Limb (tissue), 2 donors: ENCODE measurements at regions not wholly inside any gene's neighbourhood (a gene's known extent, or its start where the extent isn't known, plus 50 kb on each side); places are given as distances from the start of the nearest gene placed in this dataset.
A peak's percentile ranks its signal among the peaks of the same experiment; 100 is the strongest.
"Not testable (repeated sequence)": the region's sequence is repeated elsewhere in the genome, so short reads cannot be mapped to it uniquely, and the experiment has no call there.

ENCODE experiments used
- DNase-seq, 2 donors: peaks; one replicate each; pipeline ENCODE4 v3.0.0-alpha.2; 2016; ENCODE audit errors: extremely low spot score in 2 of 2

DNA sequence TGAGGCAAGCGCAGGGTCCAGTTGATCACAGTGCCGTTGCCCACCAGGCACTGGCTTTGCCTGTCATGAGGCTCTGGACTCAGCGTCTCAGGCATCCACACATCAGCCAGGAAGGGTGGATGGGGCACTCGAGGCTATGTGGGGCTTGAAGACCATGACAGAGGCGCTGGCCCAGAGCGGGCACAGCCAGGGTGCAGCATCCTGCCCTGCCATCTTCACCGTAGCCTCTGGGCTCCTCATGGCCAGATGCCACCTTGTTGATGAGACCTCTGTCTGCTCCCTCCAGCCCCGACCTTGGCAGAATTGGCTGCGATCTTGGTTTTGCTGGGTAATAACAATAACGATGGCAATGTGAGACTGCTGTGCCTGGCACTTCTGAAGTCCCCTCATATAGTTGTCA, 404.2 kb upstream of the IRX2 start:
- no peak for DNase-seq

DNA sequence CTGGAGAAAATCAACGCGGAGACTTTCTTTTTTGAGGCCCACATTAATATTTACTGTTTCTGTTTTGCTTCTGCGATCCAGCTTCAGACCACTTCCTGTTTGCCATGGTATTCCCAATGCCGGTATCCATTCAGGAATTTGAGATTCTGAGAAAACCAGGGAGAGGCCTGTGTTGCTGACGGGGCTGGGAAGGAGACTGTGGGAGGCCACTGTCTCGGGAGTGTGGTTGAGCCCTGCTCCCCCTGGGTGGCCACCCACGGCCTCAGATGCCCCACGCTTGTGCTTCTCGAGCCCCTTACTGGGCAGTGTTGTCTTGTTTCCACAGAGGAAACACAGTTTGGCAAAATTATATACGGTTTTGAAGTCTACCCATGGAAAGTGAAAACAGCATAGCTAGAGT, 403.6 kb upstream of the IRX2 start:
- peak in 1 of 2 donors; percentile 4 for DNase-seq

DNA sequence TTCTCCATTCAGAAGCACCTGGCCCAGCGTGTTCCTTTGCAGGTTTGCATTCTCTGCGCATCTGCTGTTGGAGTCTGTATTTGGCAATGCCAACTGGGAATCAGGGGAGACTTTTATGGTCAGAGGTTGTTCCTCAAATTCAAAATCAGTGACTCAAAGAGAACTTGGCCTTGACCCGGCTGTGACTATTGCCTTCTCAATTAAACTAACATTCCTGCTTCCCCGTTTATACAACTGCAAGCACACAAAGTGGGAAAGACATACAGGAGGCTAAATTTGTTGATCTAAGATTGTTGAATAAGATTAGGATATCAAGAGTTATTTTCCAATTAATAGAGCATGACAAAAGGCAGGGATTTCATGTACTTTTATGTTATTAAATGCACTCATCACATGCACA, 402.4 kb upstream of the IRX2 start:
- no peak for DNase-seq

DNA sequence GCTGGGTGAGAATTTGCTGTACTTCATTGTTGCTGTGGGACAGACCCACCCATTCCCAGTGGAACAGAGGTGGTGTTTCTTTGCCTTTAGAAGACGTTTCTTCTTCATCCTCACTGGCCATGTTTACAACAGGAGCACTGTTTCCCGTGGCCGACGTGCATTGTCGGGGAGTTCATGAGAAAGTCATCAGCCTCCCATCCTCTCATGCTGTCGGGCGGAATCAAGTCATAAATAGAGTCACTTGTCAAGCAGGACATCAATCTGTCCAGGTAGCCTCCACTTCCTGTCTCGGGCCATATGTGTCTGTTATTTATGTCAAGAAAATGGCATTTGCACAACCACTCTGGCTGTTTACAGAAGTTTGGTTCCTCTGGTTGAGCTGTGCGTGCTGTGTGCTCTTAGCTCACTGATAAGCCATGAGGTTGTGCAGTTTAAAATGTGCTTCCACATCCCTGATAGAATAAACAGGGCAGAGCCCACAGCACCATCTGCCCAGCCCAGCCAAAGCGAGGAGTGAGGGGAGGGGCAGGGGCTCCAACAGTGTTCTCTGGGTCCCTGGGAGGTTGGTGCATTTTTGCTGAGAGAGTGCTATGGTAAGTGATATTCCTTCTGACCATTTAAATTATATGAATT, 401.9 kb upstream of the IRX2 start:
- no peak for DNase-seq

DNA sequence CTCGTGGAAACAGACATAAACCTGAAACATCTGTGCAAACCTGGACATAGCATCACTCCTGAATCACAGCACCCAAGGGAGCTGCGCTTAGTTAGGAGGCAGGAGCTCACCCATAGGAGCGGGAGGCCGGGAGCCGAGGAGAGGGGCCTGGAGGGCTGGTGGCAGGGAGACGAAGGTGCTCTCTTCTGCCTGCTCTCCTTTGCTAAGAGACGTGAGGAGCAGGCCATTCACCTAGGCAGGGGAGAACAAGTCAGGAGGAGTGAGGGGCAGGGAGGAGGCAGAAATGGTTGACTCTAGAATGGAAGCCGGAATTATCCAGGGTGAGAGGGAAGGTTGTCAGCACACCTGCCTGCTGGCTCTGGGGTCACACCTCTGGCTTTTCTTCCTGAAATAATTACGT, 398.4 kb upstream of the IRX2 start:
- DNase-seq = no peak

DNA sequence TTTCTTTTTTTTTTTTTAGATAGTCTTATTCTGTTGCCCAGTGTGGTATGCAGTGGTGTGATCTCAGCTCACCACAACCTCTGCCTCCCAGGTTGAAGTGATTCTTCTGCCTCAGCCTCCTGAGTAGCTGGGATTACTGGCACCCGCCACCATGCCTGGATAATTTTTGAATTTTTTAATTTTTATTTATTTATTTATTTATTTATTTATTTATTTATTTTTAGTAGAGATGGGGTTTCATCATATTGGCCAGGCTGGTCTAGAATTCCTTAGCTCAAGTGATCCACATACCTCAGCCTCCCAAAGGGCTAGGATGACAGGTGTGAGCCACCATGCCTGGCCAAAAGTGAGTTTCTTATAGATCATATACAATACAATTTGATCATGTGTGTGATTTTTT, 395.9 kb upstream of the IRX2 start:
- not testable (repeated sequence) for DNase-seq

DNA sequence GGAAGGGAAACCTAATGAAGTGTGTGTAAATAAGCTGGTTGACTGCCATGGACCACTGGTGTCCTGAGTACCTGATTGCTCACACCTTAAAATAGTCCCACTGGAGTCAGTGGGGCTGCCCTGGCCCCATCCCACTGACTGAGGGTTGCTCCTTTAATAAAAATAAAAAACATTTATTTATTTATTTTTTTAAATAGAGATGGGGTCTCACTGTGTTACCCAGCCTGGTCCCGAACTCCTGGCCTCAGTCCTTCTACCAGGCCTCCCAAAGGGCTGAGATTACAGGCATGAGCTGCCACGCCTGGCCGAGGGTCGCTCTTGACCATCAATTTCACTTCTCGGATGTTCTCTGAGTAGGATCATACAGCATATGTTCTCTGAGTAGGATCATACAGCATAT, 394.2 kb upstream of the IRX2 start:
- no peak for DNase-seq

DNA sequence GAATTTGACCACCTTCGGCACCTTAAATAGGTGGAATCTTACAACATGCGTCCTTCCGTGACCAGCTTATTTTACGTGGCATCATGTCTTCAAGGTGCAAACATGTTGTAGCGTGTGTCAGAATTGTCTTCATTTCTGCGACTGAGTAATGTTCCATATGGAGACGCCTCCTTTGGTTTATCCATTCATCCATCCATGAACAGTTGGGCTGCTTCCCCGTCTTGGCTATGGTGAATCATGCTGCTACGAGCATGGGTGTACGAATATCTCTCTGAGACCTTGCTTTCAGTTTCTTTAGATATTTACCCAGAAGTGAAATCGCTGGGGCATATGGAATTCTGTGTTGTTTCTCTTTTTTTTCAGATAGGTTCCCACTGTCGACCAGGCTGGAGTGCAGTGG, 391.9 kb upstream of the IRX2 start:
- no peak for DNase-seq

DNA sequence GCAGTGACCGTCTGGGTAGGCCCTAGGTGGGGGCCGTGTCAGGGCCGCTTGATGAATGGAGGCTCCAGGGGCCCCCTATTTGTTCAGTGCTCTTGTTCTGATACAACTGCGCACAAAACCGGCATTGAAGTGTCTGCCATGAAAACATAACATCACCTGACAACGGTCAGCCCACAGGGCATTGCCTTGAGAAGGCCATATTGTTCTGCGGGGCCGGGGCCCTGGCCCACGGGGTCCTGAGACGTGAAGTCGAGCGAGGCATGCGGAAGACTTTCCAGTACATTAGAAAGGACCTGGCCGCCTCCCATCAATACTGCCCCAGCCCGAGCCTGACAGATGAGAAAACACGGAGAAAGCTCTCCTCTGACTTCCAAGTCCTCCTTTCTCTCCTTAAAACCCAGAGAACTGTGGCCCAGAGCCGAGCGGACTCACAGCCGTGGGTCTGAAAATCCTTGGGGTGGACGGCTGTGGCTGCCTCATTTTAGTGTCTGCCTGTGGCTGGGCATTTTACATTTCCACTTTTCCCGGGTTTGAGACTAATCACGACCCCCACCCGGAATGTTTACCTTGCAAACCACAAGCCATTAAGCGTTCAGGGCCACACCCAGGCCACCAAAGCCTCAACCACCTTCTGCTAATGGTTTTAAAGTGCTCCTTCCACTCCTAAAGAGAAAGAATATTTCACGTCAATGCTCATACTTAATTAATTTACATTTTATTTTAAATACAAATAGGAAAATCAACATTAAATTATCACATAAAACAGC, 391.0 kb upstream of the IRX2 start:
- DNase-seq = no peak

DNA sequence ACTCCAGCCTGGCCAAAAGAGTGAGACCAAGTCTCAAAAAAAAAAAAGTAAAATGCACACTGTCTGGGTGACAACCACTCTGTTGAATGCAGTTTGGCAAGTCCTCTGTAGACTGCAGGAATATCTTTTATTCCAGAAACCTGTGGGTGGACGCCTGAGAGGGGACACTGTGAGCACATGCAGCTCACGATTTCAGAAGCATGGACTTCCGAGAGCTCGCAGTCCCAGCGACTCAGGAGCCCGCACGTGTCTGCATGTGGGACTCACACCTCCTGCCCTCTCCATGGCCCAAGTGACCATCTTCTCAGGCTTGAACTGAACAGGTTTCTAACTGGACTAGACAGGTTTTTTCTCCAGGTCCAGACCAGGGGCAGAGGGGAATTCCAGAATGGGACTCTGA, 388.6 kb upstream of the IRX2 start:
- no peak for DNase-seq

DNA sequence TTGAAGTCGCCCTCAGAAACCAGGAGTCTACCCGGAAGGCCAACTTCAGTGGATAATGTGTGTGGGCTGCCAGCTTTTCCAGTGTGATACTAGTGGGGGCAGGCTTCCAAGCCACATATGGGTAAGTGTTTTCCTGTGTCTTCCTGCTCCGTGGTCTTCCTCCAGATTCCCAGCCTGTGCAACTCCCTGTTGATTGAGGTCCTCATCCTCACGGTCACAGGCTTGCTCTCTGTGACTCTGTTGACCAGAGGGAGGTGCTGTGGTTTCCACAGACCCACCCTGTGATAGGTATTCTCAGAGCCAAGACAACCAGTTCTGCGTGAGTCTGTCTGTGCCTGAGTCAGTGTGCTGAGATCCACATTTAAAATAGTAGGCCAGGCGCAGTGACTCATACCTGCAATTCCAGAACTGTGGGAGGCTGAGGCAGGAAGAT, 388.0 kb upstream of the IRX2 start:
- DNase-seq = peak in 1 of 2 donors; percentile 5

DNA sequence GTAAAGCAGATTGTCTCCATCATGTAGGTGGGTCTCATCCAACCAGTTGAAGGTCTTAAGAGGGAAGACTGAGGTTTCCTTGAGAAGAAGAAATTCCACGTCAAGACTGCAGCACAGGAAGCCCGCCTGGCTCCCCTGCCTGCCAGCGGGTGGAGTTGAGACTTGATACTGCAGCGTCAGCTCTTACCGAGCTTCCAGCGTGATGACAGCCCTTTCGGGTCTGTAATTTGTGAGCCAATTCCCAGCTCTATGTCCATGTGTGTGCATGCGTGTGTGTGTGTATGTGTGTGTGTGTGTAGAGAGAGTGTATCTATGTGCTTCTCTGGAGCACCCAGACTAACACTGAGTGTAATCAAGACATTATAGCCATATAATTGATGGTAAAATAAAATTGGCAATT, 379.7 kb upstream of the IRX2 start:
- no peak for DNase-seq

DNA sequence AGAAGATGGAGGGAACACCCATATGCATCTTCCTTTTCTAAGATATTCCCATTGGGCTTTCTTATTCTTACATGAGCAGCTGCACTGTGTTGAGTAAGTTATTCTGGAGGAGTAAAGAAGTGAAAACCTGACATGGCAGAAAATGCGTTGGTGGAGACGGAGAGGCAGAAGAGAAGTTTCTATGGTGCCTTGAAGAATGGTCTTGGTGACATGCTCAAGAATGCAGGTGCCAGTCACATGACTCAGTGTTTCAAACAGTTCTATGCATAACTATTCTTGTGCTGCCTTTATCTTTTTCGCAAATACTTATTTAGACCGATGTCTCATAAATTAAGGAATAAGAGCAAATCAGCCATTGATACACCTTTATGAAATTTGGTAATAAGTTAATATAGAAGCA, 377.8 kb upstream of the IRX2 start:
- no peak for DNase-seq

DNA sequence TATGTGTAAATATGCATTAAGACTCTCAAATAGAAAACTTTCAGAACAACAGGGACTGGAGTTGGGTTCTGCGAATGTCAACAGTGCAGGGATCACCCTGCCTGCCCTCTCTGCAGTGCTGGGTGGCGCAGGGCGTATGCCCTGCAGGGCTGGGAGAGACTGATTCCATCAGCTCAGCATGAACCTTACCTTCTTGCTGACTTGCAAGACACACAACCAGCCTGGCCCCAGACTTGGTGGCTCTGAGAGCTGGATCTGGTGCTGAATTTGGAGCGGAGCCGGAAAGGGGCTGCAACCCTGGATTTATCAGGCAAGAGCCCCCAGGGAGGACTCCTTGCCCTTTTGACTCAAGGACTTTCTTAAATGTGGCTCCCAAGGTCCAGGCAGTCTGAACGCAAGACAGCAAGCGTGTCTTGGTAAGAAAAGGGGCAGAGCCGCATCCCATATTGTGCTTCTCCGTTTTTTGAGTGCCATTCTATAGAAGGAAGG, 376.0 kb upstream of the IRX2 start:
- DNase-seq = no peak

DNA sequence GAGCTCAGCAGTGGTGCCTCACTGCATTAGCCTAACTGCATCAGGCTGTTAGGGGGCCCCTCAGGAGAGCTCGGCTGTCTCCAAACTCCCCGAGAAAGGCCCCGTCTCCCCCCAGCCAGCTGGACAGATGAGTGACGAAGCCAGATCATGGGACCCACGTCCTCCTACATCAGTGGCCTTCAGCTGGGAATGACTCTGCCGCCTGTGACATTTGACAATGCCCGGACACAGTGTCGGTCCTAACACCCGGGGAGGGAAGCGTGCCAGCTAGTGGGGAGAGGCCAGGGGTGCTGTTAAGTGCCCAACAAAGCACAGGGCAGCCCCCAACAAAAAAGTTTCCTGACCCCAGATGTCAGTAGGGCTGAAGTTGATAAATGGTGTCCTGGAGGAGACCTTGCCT, 375.2 kb upstream of the IRX2 start:
- no peak for DNase-seq

DNA sequence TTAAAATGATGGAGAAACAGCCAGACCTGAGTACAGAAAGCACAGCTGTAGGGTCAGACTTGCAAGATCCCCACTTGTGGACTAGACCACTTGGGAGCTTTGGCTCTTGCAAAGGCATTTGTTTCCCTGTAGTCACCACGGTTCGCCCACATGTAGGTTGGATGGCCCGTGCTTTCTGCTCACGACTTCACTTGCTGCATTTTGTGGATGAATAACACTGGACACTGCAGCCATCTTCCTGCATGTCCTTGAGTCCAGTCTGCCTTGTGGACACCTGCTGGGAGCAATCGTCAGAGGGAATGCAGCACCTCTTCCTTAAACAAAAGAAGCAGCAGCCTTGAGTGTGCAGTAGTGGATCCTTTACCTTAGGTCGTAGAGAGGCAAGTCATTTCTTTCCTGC, 372.9 kb upstream of the IRX2 start:
- no peak for DNase-seq

DNA sequence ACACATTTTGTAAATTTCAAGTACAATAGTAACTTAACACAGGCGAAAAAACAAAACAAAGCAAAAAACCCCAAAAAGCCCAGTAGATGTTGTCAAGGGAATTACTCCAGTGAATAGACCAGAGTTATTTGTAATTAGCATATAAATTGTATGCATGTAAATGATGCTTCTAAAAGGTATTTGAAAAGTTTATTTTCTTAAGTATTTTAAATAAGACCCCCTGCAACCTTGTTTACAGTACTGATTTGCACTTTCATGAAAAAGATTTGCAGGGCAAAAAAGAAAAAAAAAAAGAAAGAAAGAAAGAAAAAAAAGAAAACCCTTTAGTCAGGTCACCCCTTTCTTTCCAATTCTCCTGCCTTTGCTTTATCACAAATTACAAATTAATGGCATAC, 372.3 kb upstream of the IRX2 start:
- DNase-seq = no peak

DNA sequence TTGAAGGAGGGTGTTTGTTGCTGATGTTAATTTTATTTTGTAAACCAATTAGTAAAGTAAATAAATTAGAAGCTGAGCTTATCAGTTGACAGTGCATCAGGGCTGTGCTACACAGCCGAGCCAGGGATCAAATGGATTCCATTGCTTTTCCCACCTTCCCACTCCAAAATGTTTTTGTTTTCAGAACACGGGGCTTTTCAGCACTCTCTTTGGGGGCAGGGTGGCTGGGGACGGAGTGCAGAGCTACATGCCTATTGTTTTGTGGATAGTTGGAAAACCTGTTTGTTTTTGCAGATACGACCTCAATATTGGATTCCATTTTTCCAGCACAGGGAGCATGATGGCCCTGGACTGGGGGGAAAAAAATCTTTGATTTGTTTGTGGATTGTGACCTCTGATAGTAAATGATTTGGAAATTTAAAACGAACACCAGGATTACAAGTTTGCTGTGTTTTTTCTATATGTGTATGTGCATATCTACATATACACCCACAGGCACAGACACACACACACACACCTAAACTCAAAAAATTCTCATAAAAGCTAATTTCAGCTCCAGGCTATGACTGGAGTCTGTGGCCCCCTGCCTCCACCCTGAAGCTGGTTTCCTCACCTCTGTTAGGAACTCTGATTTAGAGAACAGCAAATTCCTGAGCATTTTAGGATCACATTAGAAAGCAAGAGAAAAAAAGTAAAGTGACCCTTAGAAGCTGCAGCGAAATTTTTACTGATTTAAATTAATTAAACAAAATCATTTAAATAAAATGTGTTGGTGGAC, 371.7 kb upstream of the IRX2 start:
- no peak for DNase-seq

DNA sequence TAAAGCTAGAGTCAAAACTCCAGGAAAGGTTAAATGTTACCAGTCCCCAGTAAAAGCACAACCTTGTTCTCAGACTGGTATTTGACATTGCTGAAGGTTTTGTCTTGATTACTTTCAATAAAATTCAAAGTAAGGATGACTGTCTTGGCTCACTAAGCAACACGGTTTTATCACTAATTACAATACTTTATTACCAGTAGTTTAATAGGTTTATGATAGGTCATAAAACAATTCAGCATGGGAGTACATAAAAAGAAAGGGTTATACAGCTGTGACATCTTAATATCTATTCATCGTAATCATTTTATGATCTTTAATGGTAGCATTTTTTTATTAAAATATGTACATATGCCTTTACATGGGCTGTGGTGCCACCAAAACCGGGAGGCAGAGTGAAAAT, 370.7 kb upstream of the IRX2 start:
- DNase-seq = no peak

DNA sequence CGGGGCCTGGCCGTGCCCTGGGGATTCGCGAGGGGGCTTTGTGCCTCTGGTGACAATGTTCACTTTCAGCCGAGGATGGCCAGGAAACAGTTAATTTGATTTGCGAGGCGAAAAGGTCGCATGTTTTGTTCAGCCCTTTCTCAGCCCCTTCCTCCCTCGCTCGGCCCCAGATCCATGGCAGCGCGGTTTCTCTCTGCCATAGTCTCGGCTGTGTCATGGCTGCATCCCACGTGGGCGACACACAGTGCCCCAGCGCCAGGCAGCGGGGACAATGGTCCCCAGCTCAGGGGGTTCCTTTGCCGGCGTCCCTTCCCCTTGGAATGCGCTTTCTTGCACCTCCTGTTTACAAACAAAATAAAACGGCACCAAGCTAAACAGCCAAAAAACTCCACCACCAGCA, 370.3 kb upstream of the IRX2 start:
- DNase-seq = no peak

DNA sequence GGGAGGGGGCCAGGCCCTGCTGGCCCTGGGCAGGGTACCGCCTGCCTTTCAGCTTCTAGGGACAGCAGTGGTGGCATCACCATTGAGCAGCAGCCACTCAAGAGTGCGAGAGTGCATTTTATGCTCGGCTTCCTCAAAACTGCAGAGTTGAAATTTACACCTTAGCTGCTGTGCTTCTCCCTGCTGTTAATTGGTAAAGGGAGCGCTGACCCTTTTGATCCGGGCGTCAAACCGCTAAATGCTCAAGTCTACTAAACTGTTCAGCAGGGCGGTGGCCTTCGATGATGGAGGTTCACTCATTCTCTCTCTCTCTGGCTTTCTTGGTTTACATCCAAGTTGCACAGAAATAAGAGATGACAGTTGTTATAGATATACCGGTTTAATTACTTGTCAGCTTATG, 368.6 kb upstream of the IRX2 start:
- no peak for DNase-seq

DNA sequence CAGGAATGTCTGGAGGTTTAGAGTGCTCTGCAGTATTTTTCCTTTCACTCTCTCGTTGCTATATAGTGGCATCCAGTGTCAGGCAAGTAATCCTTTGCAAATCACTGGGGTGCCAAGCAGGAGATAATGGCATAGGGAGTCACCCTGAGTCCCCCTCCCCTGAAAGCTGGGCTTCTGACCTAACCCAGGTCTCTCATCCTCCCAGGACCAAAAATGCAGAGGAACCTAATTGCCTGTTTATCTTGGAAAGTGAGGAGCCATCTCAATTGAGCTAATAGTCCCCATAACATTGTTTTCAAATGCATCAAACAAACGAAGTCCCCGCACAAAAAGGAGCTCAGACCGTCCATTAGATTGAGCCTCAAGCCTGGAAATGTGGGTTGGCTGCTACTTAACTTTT, 368.0 kb upstream of the IRX2 start:
- no peak for DNase-seq

DNA sequence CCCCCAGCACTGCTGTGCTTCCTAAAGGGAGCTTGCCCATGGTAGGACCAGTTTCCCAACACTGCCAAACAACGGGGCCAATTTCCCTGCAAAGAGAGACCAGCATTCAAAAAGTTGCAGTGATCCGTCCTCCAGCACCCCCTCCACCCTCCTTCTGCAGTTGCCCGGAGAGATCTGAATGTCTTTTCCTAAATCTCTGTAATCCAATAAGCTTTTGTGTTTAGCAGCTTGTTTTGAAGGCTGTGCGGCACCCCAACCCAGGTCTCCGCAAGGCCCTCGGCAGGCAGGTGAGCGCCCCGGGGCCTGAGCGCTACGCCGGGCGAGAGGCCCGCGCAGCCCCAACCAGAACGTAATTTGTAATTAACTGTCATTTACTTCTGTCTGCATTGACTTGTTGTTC, 366.9 kb upstream of the IRX2 start:
- DNase-seq = no peak
